Loucy (cell line): ENCODE measurements at regions not wholly inside any gene's neighbourhood (a gene's known extent, or its start where the extent isn't known, plus 50 kb on each side); places are given as distances from the start of the nearest gene placed in this dataset.

ENCODE experiments used
- EZH2phosphoT487 ChIP-seq: fragments of 200-600 bp; IDR thresholded peaks from 2 replicates; pipeline ENCODE4 v1.6.1; 2018; ENCODE audit warnings: antibody characterized with exemption, mild to moderate bottlenecking, moderate library complexity, borderline replicate concordance
- TF ChIP-seq, protein P1 (sequence below): fragments of 200-600 bp; sonication (generic); conservative IDR thresholded peaks from 2 replicates; pipeline ENCODE4 v1.5.1; 2014; ENCODE audit warnings: mild to moderate bottlenecking, antibody characterized with exemption, low read length

GRCh38 chr3:110744723-110745122 is 326.9 kb upstream of the NECTIN3 start:
- TF ChIP-seq, protein P1, sequence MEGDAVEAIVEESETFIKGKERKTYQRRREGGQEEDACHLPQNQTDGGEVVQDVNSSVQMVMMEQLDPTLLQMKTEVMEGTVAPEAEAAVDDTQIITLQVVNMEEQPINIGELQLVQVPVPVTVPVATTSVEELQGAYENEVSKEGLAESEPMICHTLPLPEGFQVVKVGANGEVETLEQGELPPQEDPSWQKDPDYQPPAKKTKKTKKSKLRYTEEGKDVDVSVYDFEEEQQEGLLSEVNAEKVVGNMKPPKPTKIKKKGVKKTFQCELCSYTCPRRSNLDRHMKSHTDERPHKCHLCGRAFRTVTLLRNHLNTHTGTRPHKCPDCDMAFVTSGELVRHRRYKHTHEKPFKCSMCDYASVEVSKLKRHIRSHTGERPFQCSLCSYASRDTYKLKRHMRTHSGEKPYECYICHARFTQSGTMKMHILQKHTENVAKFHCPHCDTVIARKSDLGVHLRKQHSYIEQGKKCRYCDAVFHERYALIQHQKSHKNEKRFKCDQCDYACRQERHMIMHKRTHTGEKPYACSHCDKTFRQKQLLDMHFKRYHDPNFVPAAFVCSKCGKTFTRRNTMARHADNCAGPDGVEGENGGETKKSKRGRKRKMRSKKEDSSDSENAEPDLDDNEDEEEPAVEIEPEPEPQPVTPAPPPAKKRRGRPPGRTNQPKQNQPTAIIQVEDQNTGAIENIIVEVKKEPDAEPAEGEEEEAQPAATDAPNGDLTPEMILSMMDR = no peak
- no peak for TF ChIP-seq EZH2phosphoT487
